ENCODE measurements at regions not wholly inside any gene's neighbourhood (a gene's known extent, or its start where the extent isn't known, plus 50 kb on each side); places are given as distances from the start of the nearest gene placed in this dataset.
A peak's percentile ranks its signal among the peaks of the same experiment; 100 is the strongest.

DNA sequence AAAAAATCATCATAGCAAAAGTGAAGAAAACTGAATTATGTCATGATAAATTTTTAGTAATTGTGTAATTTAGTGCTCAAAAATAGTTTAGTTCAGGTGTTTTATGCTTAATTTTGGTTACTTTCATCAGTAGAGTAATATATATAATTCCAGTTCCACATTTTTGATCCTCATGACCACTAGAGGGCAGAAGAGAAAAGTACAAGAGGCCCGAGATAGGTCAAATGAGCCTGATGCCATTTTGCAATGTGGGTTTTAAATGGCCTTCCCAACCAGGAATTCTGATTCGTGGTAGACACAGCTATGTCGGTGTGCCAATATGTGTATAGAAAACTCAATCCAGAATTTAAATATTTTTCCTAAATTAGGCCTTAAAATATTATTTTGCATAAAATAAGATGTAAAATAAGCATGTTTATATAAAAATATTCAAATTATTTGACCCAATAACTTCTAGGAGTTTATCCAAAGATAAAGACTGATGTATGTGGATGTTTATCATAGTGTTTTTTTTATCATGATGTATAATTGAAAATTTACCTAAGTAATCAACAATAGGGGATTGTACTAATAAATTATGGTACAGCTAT is 159.7 kb upstream of the RPS6KA2 start:
- Histone ChIP-seq H3K27me3 (ENCODE audit: low read length) (no peaks in the 10 kb centered on the region), H3K9ac (ENCODE audit: low read length) (no peak overlapping the region), H3F3A (ENCODE audit: insufficient read depth) (no peaks in the 10 kb centered on the region), H3K4me2 (ENCODE audit: low read depth, low read length, poor library complexity, severe bottlenecking) (no peak overlapping the region), H3K9me2 (replicated peaks; ENCODE audit: insufficient read depth, low read length) (no peaks in the 10 kb centered on the region), H3K27ac (ENCODE audit: low read depth, low read length) (no peak overlapping the region), H4K20me1 (ENCODE audit: low read depth, low read length) (peaks cover 3% of the 10 kb centered on the region; the same call in 1 of the 2 replicates), H3K36me3 (ENCODE audit: low read length) (no peaks in the 10 kb centered on the region), H3K79me2 (ENCODE audit: insufficient read depth, low read length) (no peaks in the 10 kb centered on the region), H3K4me3 (ENCODE audit: insufficient read depth, low read length, poor library complexity, severe bottlenecking) (no peak overlapping the region), H3K9me3 (ENCODE audit: insufficient read depth, low read length) (no peaks in the 10 kb centered on the region), H2AFZ (ENCODE audit: low read depth, low read length, severe bottlenecking) (no peak overlapping the region)
- TF ChIP-seq EZH2phosphoT487 (conservative IDR thresholded peaks at IDR 0.05; ENCODE audit: low read length): no peak
- TF ChIP-seq, protein P1, sequence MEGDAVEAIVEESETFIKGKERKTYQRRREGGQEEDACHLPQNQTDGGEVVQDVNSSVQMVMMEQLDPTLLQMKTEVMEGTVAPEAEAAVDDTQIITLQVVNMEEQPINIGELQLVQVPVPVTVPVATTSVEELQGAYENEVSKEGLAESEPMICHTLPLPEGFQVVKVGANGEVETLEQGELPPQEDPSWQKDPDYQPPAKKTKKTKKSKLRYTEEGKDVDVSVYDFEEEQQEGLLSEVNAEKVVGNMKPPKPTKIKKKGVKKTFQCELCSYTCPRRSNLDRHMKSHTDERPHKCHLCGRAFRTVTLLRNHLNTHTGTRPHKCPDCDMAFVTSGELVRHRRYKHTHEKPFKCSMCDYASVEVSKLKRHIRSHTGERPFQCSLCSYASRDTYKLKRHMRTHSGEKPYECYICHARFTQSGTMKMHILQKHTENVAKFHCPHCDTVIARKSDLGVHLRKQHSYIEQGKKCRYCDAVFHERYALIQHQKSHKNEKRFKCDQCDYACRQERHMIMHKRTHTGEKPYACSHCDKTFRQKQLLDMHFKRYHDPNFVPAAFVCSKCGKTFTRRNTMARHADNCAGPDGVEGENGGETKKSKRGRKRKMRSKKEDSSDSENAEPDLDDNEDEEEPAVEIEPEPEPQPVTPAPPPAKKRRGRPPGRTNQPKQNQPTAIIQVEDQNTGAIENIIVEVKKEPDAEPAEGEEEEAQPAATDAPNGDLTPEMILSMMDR (IDR thresholded peaks at IDR 0.05; ENCODE audit: insufficient read depth, low read length, poor library complexity, severe bottlenecking): peak; percentile 29

DNA sequence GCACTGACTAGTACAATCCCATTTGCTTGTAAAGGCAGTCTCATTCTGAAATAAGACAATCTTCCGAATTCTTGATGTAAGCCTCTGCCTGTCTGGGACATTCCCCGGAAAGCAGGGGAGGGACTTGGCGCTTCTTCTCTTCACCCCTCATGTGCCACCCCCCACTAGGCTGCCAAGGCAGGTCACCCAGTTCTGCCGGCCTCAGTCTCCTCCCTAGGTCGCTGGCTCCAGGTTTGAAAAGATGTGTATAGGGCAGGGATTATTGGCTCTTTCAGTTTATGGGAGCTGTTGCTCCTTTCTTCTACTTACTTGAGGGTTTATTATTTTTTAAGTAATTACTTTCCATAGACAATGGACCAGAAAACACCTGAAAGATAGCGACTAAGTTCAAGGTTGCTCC is 158.1 kb upstream of the RPS6KA2 start:
- peaks cover 3% of the 10 kb centered on the region; the same call in 1 of the 2 replicates for H4K20me1 ChIP-seq (ENCODE audit: low read depth, low read length)
- no peak overlapping the region for H3K4me3 ChIP-seq (ENCODE audit: insufficient read depth, low read length, poor library complexity, severe bottlenecking)
- H3K27ac ChIP-seq (ENCODE audit: low read depth, low read length): no peak overlapping the region
- H3K4me2 ChIP-seq (ENCODE audit: low read depth, low read length, poor library complexity, severe bottlenecking): no peak overlapping the region
- no peaks in the 10 kb centered on the region for H3K36me3 ChIP-seq (ENCODE audit: low read length)
- no peaks in the 10 kb centered on the region for H3K27me3 ChIP-seq (ENCODE audit: low read length)
- no peaks in the 10 kb centered on the region for H3K9me3 ChIP-seq (ENCODE audit: insufficient read depth, low read length)
- H3K9me2 ChIP-seq (replicated peaks; ENCODE audit: insufficient read depth, low read length): no peaks in the 10 kb centered on the region
- H3F3A ChIP-seq (ENCODE audit: insufficient read depth): no peaks in the 10 kb centered on the region
- no peak overlapping the region for H3K9ac ChIP-seq (ENCODE audit: low read length)
- no peaks in the 10 kb centered on the region for H3K79me2 ChIP-seq (ENCODE audit: insufficient read depth, low read length)
- TF ChIP-seq, protein P1 (IDR thresholded peaks at IDR 0.05; ENCODE audit: insufficient read depth, low read length, poor library complexity, severe bottlenecking): no peak
- TF ChIP-seq EZH2phosphoT487 (conservative IDR thresholded peaks at IDR 0.05; ENCODE audit: low read length): no peak
- H2AFZ ChIP-seq (ENCODE audit: low read depth, low read length, severe bottlenecking): no peak overlapping the region

DNA sequence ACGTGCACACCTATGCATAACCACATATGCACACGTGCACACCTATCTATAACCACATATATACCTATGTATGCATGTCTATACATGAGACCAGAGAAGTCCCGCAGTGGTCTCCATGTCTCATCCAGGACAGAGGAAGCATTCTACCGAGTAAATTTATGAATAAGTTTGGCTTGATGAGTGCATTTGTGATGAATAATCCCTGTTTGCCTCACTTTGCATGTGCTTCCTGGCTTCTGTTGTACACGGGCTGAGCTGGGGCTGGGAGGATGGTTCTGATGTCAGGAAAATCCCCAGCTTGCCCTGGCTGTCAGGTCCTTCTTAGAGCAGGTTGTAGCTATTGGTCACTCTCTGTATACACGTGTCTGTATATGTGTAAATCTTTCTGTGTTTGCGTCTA is 157.6 kb upstream of the RPS6KA2 start:
- H3K27ac ChIP-seq (ENCODE audit: low read depth, low read length): no peak overlapping the region
- H3K9me3 ChIP-seq (ENCODE audit: insufficient read depth, low read length): no peaks in the 10 kb centered on the region
- no peaks in the 10 kb centered on the region for H3F3A ChIP-seq (ENCODE audit: insufficient read depth)
- H3K9ac ChIP-seq (ENCODE audit: low read length): no peak overlapping the region
- no peak overlapping the region for H3K4me3 ChIP-seq (ENCODE audit: insufficient read depth, low read length, poor library complexity, severe bottlenecking)
- H4K20me1 ChIP-seq (ENCODE audit: low read depth, low read length): peaks cover 3% of the 10 kb centered on the region; the same call in 1 of the 2 replicates
- no peaks in the 10 kb centered on the region for H3K27me3 ChIP-seq (ENCODE audit: low read length)
- no peaks in the 10 kb centered on the region for H3K79me2 ChIP-seq (ENCODE audit: insufficient read depth, low read length)
- no peaks in the 10 kb centered on the region for H3K9me2 ChIP-seq (replicated peaks; ENCODE audit: insufficient read depth, low read length)
- H2AFZ ChIP-seq (ENCODE audit: low read depth, low read length, severe bottlenecking): no peak overlapping the region
- no peak for TF ChIP-seq EZH2phosphoT487 (conservative IDR thresholded peaks at IDR 0.05; ENCODE audit: low read length)
- TF ChIP-seq, protein P1 (IDR thresholded peaks at IDR 0.05; ENCODE audit: insufficient read depth, low read length, poor library complexity, severe bottlenecking): no peak
- no peaks in the 10 kb centered on the region for H3K36me3 ChIP-seq (ENCODE audit: low read length)
- H3K4me2 ChIP-seq (ENCODE audit: low read depth, low read length, poor library complexity, severe bottlenecking): no peak overlapping the region
